Hepatocyte (in vitro differentiated cells): ENCODE measurements at regions not wholly inside any gene's neighbourhood (a gene's known extent, or its start where the extent isn't known, plus 50 kb on each side); places are given as distances from the start of the nearest gene placed in this dataset.

Experiments
- CTCF ChIP-seq: fragments of 200-600 bp; sonication (generic); IDR thresholded peaks from 2 replicates; pipeline ENCODE4 v1.5.1; 2016; ENCODE audit warnings: antibody characterized with exemption, mild to moderate bottlenecking; ENCODE audit not compliant: poor library complexity
- EZH2 ChIP-seq: fragments of 200-600 bp; sonication (generic); IDR thresholded peaks from 2 replicates; pipeline ENCODE4 v1.6.1; 2016; ENCODE audit warnings: antibody characterized with exemption, mild to moderate bottlenecking, borderline replicate concordance

DNA sequence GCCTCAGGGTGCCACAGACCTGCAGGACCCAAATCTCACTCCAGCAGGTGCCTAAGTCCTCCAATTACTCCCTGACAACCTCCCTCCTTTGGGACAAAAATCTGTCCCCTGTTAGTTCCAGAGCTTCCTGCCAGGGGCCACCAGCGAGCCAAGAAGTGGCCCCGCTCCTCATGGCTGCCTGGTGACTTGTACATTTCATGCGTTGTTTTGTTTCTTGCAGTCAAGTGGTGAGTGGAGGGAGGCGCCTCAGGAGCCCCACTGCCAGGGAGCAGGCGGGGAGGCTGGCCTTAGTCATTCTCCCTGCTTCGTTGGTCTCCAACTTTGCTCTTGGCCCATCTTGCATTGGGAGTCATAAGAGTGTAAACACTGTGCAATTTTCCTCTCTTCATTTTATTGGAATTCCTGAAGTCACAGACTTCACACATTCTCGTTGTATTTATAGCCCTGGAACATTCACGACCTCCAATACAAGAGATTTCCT is 81.3 kb downstream of the KCNF1 start:
- TF ChIP-seq CTCF = no peak
- no peak for TF ChIP-seq EZH2
